ENCODE measurements at regions not wholly inside any gene's neighbourhood (a gene's known extent, or its start where the extent isn't known, plus 50 kb on each side); places are given as distances from the start of the nearest gene placed in this dataset.

DNA sequence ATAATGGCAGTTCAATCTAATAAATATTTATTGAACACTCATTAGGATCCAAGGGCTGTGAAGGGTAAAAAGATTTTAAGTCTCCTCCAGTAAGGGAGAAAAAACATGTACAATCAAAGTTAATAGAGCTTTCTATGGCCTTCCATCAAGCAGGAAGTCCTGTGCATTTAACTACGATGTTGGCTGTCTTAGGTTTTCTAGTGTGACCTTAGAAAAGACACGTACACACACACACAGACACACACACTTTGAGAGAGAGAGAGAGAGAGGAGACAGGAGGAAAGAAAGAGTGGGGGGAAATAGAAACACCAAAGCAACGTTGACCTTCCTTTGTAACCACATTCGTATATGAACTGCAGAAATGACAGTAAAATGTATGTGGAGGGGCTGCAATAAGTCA lies 126.1 kb upstream of the TMC3 start:
- Histone ChIP-seq H3K4me3 (no peak overlapping the region), H3K27me3 (peaks cover 0 to 5% (median 0%) of the 10 kb centered on the region in 4 donors), H3K4me1 (no peaks in the 10 kb centered on the region), H3K36me3 (no peaks in the 10 kb centered on the region), H3K27ac (no peak overlapping the region), H3K9me3 (no peaks in the 10 kb centered on the region)
- 43 to 55% methylated on average over 4 of the region's 4 CpGs for WGBS, 2 donors
- intact Hi-C loops (cut with DNase I): no loop called here
- TF ChIP-seq CTCF (IDR thresholded peaks at IDR 0.05) (no peak), POLR2A (IDR thresholded peaks at IDR 0.05) (no peak)
- DNase-seq: no peak

DNA sequence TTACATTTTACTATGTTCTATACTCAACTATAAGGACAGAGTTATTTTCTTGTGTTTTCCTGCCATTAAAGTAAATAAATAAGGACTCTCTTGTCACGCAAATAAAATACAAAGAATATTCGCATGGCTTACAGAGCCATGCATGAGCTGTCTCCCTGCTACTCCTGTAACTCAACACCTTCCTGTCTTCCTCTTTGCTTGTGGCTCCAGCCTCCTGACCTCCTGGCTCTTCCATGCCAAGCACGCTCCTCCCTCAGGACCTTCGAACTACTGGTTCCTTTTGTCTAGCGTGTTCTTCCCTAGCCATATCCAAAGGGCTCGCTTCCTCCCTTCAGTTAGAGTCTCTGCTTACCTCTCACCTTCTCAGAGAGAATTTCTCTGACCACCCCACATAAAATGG lies 124.3 kb upstream of the TMC3 start:
- H3K4me3 ChIP-seq: no peak overlapping the region
- intact Hi-C loops (cut with DNase I): no loop called here
- no peak for TF ChIP-seq POLR2A (IDR thresholded peaks at IDR 0.05)
- TF ChIP-seq CTCF (IDR thresholded peaks at IDR 0.05): no peak
- H3K9me3 ChIP-seq: no peaks in the 10 kb centered on the region
- no peaks in the 10 kb centered on the region for H3K36me3 ChIP-seq
- H3K27me3 ChIP-seq: peaks cover 0 to 5% (median 0%) of the 10 kb centered on the region in 4 donors
- WGBS, 2 donors: 94 to 96% methylated on average over 6 of the region's 6 CpGs
- H3K4me1 ChIP-seq: no peaks in the 10 kb centered on the region
- H3K27ac ChIP-seq: no peak overlapping the region
- DNase-seq: no peak

DNA sequence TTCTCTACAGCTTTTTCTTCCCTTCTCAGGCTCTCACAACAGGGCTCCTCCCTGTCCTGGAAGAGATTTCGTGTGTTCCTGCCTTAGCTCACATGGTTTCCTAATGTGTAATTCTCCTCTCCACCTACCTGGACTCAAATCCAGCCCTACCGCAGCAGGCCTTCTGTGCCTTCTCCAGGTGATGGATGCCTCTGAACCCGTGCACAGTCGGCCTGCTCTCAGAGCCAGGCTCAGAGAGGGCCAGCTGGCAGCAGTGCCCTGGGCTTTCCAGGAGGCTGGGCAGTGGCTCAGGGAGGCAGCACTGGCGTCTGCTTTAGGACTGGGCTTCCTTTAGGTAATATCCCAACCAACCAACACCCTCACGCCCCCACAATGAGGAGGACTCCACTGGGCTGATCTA lies 123.2 kb upstream of the TMC3 start:
- intact Hi-C loops (cut with DNase I): no loop called here
- Histone ChIP-seq H3K36me3 (no peaks in the 10 kb centered on the region), H3K4me1 (peaks cover 0 to 5% (median 0%) of the 10 kb centered on the region in 3 donors), H3K9me3 (no peaks in the 10 kb centered on the region), H3K4me3 (no peak overlapping the region), H3K27me3 (peaks cover 0 to 7% (median 0%) of the 10 kb centered on the region in 4 donors), H3K27ac (no peak overlapping the region)
- WGBS, 2 donors: 80 to 83% methylated on average over 1 to 5 of the region's 6 CpGs
- TF ChIP-seq POLR2A (IDR thresholded peaks at IDR 0.05): no peak
- TF ChIP-seq CTCF (IDR thresholded peaks at IDR 0.05): no peak
- DNase-seq: no peak

DNA sequence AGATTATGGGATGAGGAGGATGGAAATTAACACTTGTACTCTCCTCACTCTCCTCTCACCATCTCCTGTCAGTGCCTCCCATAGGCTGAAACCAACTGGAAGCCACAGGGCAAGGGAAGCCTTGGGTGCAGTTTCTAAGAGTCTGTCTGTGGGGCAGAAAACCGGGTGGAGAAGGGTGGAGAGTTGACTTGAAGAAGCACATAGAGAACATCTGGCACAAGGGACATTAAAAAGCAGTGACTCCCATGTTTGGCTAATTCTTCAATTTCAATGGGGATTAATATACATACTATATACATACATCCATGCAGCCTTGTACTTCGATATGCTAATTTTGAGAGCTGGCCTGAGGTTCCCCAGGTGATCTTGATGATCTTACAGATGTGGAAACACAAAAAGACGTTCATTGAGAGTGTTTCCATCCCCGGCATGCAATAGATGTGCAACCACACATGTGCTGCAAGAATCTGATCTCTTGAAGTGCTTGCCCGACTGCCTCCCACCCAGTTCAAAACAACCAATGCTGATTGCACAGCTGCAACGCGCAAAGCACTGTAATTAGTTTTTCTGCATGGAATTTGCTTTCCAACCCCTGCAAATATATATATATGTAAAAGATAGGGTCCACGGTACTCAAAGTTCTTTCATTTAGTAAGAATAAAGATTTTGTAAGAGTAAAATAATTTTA lies 121.9 kb upstream of the TMC3 start:
- Histone ChIP-seq H3K36me3 (no peaks in the 10 kb centered on the region), H3K9me3 (no peaks in the 10 kb centered on the region), H3K4me3 (no peak overlapping the region), H3K4me1 (peaks cover 0 to 8% (median 0%) of the 10 kb centered on the region in 3 donors), H3K27me3 (peaks cover 0 to 13% (median 0%) of the 10 kb centered on the region in 4 donors), H3K27ac (no peak overlapping the region)
- no peak for DNase-seq
- TF ChIP-seq CTCF (IDR thresholded peaks at IDR 0.05): no peak
- TF ChIP-seq POLR2A (IDR thresholded peaks at IDR 0.05): no peak
- 77 to 78% methylated on average over 8 of the region's 8 CpGs for WGBS, 2 donors
- intact Hi-C loops (cut with DNase I): no loop called here

GRCh38 chr15:81492969-81493645 lies 119.1 kb upstream of the TMC3 start:
- Histone ChIP-seq H3K27me3 (peaks cover 0 to 11% (median 0%) of the 10 kb centered on the region in 4 donors), H3K4me1 (peaks cover 0 to 8% (median 0%) of the 10 kb centered on the region in 3 donors), H3K9me3 (no peaks in the 10 kb centered on the region), H3K27ac (no peak overlapping the region), H3K36me3 (no peaks in the 10 kb centered on the region), H3K4me3 (no peak overlapping the region)
- intact Hi-C loops (cut with DNase I): no loop called here
- TF ChIP-seq POLR2A (IDR thresholded peaks at IDR 0.05) (no peak), CTCF (IDR thresholded peaks at IDR 0.05) (no peak)
- 73 to 83% methylated on average over 6 of the region's 6 CpGs for WGBS, 2 donors
- no peak for DNase-seq

Measured in esophagus squamous epithelium (tissue), 5 donors.